ENCODE measurements at regions not wholly inside any gene's neighbourhood (a gene's known extent, or its start where the extent isn't known, plus 50 kb on each side); places are given as distances from the start of the nearest gene placed in this dataset.

GRCh38 chr13:83183439-83184149 lies 698.7 kb downstream of the SLITRK1 start:
- no peaks in the 10 kb centered on the region for H3K79me2 ChIP-seq (ENCODE audit: insufficient read depth, low read depth, low read length)
- H3K4me2 ChIP-seq (ENCODE audit: low read length), result no peak overlapping the region
- intact Hi-C loops (cut with micrococcal nuclease; ENCODE audit: unreplicated experiment), result no loop called here
- H2AFZ ChIP-seq (ENCODE audit: low read length), result no peak overlapping the region
- H3K36me3 ChIP-seq (ENCODE audit: insufficient read depth, low read length), result no peaks in the 10 kb centered on the region
- POLR2A ChIA-PET, result no interaction called here
- CTCF ChIA-PET (ENCODE audit: unreplicated experiment), result no interaction called here
- H3K27ac ChIP-seq (ENCODE audit: low read depth, low read length, poor library complexity, severe bottlenecking), result no peak overlapping the region
- no peak for DNase-seq (ENCODE audit: low spot score)
- H4K20me1 ChIP-seq (ENCODE audit: insufficient read depth, low read length), result no peaks in the 10 kb centered on the region
- TF ChIP-seq EZH2phosphoT487 (IDR thresholded peaks at IDR 0.05; ENCODE audit: borderline replicate concordance, low read depth, low read length) (no peak), CTCF (conservative IDR thresholded peaks at IDR 0.05; ENCODE audit: low read length) (no peak)
- no peak overlapping the region for H3K4me3 ChIP-seq (ENCODE audit: low read depth, low read length, poor library complexity, severe bottlenecking)
- no peaks in the 10 kb centered on the region for H3K4me1 ChIP-seq (ENCODE audit: insufficient read depth, low read length, poor library complexity, severe bottlenecking)
- BruUV-seq (replicated peaks), result no TSS peak
- no peaks in the 10 kb centered on the region for H3K9me2 ChIP-seq (ENCODE audit: insufficient read depth, low read length)
- H3K9me3 ChIP-seq (ENCODE audit: low read length), result no peaks in the 10 kb centered on the region

- CTCF ChIA-PET (ENCODE audit: unreplicated experiment), result no interaction called here
- Histone ChIP-seq H3K9me2 (ENCODE audit: insufficient read depth, low read length) (no peaks in the 10 kb centered on the region), H2AFZ (ENCODE audit: low read length) (no peak overlapping the region), H3K36me3 (ENCODE audit: insufficient read depth, low read length) (no peaks in the 10 kb centered on the region), H4K20me1 (ENCODE audit: insufficient read depth, low read length) (no peaks in the 10 kb centered on the region), H3K4me1 (ENCODE audit: insufficient read depth, low read length, poor library complexity, severe bottlenecking) (no peaks in the 10 kb centered on the region), H3K4me3 (ENCODE audit: low read depth, low read length, poor library complexity, severe bottlenecking) (no peak overlapping the region), H3K79me2 (ENCODE audit: insufficient read depth, low read depth, low read length) (no peaks in the 10 kb centered on the region), H3K9me3 (ENCODE audit: low read length) (no peaks in the 10 kb centered on the region), H3K4me2 (ENCODE audit: low read length) (no peak overlapping the region), H3K27ac (ENCODE audit: low read depth, low read length, poor library complexity, severe bottlenecking) (no peak overlapping the region)
- TF ChIP-seq EZH2phosphoT487 (IDR thresholded peaks at IDR 0.05; ENCODE audit: borderline replicate concordance, low read depth, low read length) (no peak), CTCF (conservative IDR thresholded peaks at IDR 0.05; ENCODE audit: low read length) (no peak)
- intact Hi-C loops (cut with micrococcal nuclease; ENCODE audit: unreplicated experiment), result no loop called here
- BruUV-seq (replicated peaks), result no TSS peak
- POLR2A ChIA-PET, result no interaction called here
- no peak for DNase-seq (ENCODE audit: low spot score)
Measured at GRCh38 chr13:83182845-83183244, 699.4 kb downstream of the SLITRK1 start.

GRCh38 chr13:83178008-83178407 lies 704.3 kb downstream of the SLITRK1 start:
- intact Hi-C loops (cut with micrococcal nuclease; ENCODE audit: unreplicated experiment), result no loop called here
- Histone ChIP-seq H3K4me2 (ENCODE audit: low read length) (no peak overlapping the region), H3K4me1 (ENCODE audit: insufficient read depth, low read length, poor library complexity, severe bottlenecking) (no peaks in the 10 kb centered on the region), H3K9me2 (ENCODE audit: insufficient read depth, low read length) (no peaks in the 10 kb centered on the region), H3K36me3 (ENCODE audit: insufficient read depth, low read length) (no peaks in the 10 kb centered on the region), H3K4me3 (ENCODE audit: low read depth, low read length, poor library complexity, severe bottlenecking) (no peak overlapping the region), H3K79me2 (ENCODE audit: insufficient read depth, low read depth, low read length) (no peaks in the 10 kb centered on the region), H3K9me3 (ENCODE audit: low read length) (no peaks in the 10 kb centered on the region), H2AFZ (ENCODE audit: low read length) (no peak overlapping the region), H3K27ac (ENCODE audit: low read depth, low read length, poor library complexity, severe bottlenecking) (no peak overlapping the region), H4K20me1 (ENCODE audit: insufficient read depth, low read length) (no peaks in the 10 kb centered on the region)
- ChIA-PET POLR2A (interaction anchor here (0.6 to 1.1 kb wide), 3 partner anchors 19 to 774 kb away, joined by 3 to 4 read pairs (median 3); no protein-coding TSS in a partner anchor), CTCF (ENCODE audit: unreplicated experiment) (no interaction called here)
- no peak for DNase-seq (ENCODE audit: low spot score)
- no TSS peak for BruUV-seq (replicated peaks)
- TF ChIP-seq EZH2phosphoT487 (IDR thresholded peaks at IDR 0.05; ENCODE audit: borderline replicate concordance, low read depth, low read length), result no peak
- TF ChIP-seq CTCF (conservative IDR thresholded peaks at IDR 0.05; ENCODE audit: low read length), result no peak
